ENCODE measurements at regions not wholly inside any gene's neighbourhood (a gene's known extent, or its start where the extent isn't known, plus 50 kb on each side); places are given as distances from the start of the nearest gene placed in this dataset.

DNA sequence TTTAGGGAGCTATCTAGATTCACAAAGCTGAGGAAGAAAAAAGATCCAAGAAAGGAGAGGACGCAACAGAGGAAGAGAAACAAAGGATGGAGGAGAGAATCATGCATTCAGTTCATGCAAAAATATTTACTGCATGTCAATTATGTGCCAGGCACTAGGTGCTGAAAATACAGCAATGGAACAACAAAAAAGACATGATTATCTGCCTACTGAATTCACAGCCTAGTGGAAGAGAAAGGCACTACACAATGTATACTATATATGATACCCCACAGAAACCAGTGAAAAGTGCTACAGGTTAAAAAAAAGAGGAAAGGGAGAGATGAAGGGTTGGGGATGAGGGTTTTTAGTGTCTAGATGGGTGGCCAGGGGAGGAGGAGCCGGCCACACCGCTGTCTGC is 520.4 kb upstream of the CELF2 start:
- Histone ChIP-seq H3K27me3 (ENCODE audit: control insufficient read depth, extremely low read depth, insufficient read depth, low read length) (no peaks in the 10 kb centered on the region), H3K36me3 (ENCODE audit: control insufficient read depth in 2 of 2, extremely low read depth in 1 of 2, insufficient read depth in 2 of 2, low read length in 2 of 2) (no peaks in the 10 kb centered on the region), H3K9ac (ENCODE audit: control insufficient read depth, extremely low read depth, insufficient read depth, low read length) (no peak overlapping the region), H2AFZ (ENCODE audit: control insufficient read depth, low read length) (no peak overlapping the region), H3K4me3 (ENCODE audit: control insufficient read depth in 2 of 3, extremely low read depth in 1 of 3, insufficient read depth in 2 of 3, low read depth in 1 of 3, low read length in 3 of 3) (no peak overlapping the region), H3K4me2 (ENCODE audit: control insufficient read depth, extremely low read depth, insufficient read depth, low read depth, low read length) (no peak overlapping the region), H3K27ac (ENCODE audit: control insufficient read depth, insufficient read depth, low read length) (no peak overlapping the region), H4K20me1 (ENCODE audit: control insufficient read depth, extremely low read depth, insufficient read depth, low read length) (no peaks in the 10 kb centered on the region), H3K79me2 (ENCODE audit: control insufficient read depth, insufficient read depth, low read length) (no peaks in the 10 kb centered on the region), H3K4me1 (ENCODE audit: control insufficient read depth, extremely low read depth, insufficient read depth, low read length) (no peaks in the 10 kb centered on the region), H3K9me3 (ENCODE audit: control insufficient read depth, low read depth, low read length) (no peaks in the 10 kb centered on the region), H3K9me1 (ENCODE audit: control insufficient read depth, extremely low read depth, insufficient read depth, low read length) (no peaks in the 10 kb centered on the region)
- DNase-seq (ENCODE audit: low read depth, low spot score), result no peak
- FAIRE-seq, result no peak
- TF ChIP-seq, protein P1, sequence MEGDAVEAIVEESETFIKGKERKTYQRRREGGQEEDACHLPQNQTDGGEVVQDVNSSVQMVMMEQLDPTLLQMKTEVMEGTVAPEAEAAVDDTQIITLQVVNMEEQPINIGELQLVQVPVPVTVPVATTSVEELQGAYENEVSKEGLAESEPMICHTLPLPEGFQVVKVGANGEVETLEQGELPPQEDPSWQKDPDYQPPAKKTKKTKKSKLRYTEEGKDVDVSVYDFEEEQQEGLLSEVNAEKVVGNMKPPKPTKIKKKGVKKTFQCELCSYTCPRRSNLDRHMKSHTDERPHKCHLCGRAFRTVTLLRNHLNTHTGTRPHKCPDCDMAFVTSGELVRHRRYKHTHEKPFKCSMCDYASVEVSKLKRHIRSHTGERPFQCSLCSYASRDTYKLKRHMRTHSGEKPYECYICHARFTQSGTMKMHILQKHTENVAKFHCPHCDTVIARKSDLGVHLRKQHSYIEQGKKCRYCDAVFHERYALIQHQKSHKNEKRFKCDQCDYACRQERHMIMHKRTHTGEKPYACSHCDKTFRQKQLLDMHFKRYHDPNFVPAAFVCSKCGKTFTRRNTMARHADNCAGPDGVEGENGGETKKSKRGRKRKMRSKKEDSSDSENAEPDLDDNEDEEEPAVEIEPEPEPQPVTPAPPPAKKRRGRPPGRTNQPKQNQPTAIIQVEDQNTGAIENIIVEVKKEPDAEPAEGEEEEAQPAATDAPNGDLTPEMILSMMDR (optimal IDR thresholded peaks at IDR 0.05 in 1 of 3, IDR thresholded peaks at IDR 0.05 in 1 of 3, conservative IDR thresholded peaks at IDR 0.05 in 1 of 3; ENCODE audit: extremely low read depth in 1 of 3, insufficient read depth in 2 of 3, low read length in 3 of 3), result peak in 1 of 3 experiments; percentile 8
- TF ChIP-seq EZH2 (IDR thresholded peaks at IDR 0.05; ENCODE audit: low read length), result no peak
- dilution Hi-C loops (cut with MboI; ENCODE audit: extremely low pct_ligation_motif_present, low sequenced_read_pairs), result no loop called here

DNA sequence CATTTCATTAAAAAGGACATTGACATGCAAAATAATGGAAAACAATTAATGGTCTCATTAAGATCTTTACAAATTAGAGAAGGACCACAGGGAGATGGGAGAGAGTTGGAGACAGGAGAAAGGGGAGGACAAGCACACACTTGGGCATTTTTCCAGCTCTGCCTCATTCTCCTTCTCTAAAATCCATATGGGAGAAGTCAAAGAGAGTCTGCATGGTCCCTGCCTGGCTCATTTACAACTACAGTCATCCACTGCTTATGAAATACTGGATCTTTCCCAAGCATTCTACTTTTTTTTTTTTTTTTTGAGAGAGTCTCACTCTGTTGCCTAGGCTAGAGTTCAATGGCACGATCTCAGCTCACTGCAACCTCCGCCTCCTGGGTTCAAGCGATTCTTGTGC is 518.9 kb upstream of the CELF2 start:
- dilution Hi-C loops (cut with MboI; ENCODE audit: extremely low pct_ligation_motif_present, low sequenced_read_pairs), result no loop called here
- H3K27ac ChIP-seq (ENCODE audit: control insufficient read depth, insufficient read depth, low read length), result no peak overlapping the region
- H3K79me2 ChIP-seq (ENCODE audit: control insufficient read depth, insufficient read depth, low read length), result no peaks in the 10 kb centered on the region
- no peaks in the 10 kb centered on the region for H3K4me1 ChIP-seq (ENCODE audit: control insufficient read depth, extremely low read depth, insufficient read depth, low read length)
- no peaks in the 10 kb centered on the region for H4K20me1 ChIP-seq (ENCODE audit: control insufficient read depth, extremely low read depth, insufficient read depth, low read length)
- FAIRE-seq, result no peak
- no peaks in the 10 kb centered on the region for H3K36me3 ChIP-seq (ENCODE audit: control insufficient read depth in 2 of 2, extremely low read depth in 1 of 2, insufficient read depth in 2 of 2, low read length in 2 of 2)
- H3K9me1 ChIP-seq (ENCODE audit: control insufficient read depth, extremely low read depth, insufficient read depth, low read length), result no peaks in the 10 kb centered on the region
- H2AFZ ChIP-seq (ENCODE audit: control insufficient read depth, low read length), result no peak overlapping the region
- H3K9ac ChIP-seq (ENCODE audit: control insufficient read depth, extremely low read depth, insufficient read depth, low read length), result no peak overlapping the region
- DNase-seq (ENCODE audit: low read depth, low spot score), result no peak
- TF ChIP-seq, protein P1 (optimal IDR thresholded peaks at IDR 0.05 in 1 of 3, IDR thresholded peaks at IDR 0.05 in 1 of 3, conservative IDR thresholded peaks at IDR 0.05 in 1 of 3; ENCODE audit: extremely low read depth in 1 of 3, insufficient read depth in 2 of 3, low read length in 3 of 3), result no peak
- TF ChIP-seq EZH2 (IDR thresholded peaks at IDR 0.05; ENCODE audit: low read length), result no peak
- H3K4me3 ChIP-seq (ENCODE audit: control insufficient read depth in 2 of 3, extremely low read depth in 1 of 3, insufficient read depth in 2 of 3, low read depth in 1 of 3, low read length in 3 of 3), result no peak overlapping the region
- no peak overlapping the region for H3K4me2 ChIP-seq (ENCODE audit: control insufficient read depth, extremely low read depth, insufficient read depth, low read depth, low read length)
- no peaks in the 10 kb centered on the region for H3K27me3 ChIP-seq (ENCODE audit: control insufficient read depth, extremely low read depth, insufficient read depth, low read length)
- H3K9me3 ChIP-seq (ENCODE audit: control insufficient read depth, low read depth, low read length), result no peaks in the 10 kb centered on the region
